Smooth muscle cell (in vitro differentiated cells): ENCODE measurements at regions not wholly inside any gene's neighbourhood (a gene's known extent, or its start where the extent isn't known, plus 50 kb on each side); places are given as distances from the start of the nearest gene placed in this dataset.

Source experiments
- DNase-seq: peaks from one replicate; lab custom pipeline; 2025; ENCODE audit not compliant: unreplicated experiment; lab: John Stamatoyannopoulos, UW
- H2AFZ ChIP-seq: fragments of 200-600 bp; sonication (generic); 2 replicates; pipeline ENCODE4 v1.6.0; 2016; ENCODE audit warnings: antibody characterized with exemption, low read depth, mild to moderate bottlenecking
- H3F3A ChIP-seq: fragments of 200-600 bp; sonication (generic); 2 replicates; pipeline ENCODE4 v1.6.0; 2017; ENCODE audit warnings: antibody characterized with exemption, low read depth
- H3K27ac ChIP-seq: fragments of 200-600 bp; sonication (generic); 2 replicates; pipeline ENCODE4 v1.5.1; 2016; ENCODE audit warnings: low read depth, mild to moderate bottlenecking
- H3K27me3 ChIP-seq: fragments of 200-600 bp; sonication (generic); 2 replicates; pipeline ENCODE4 v1.6.1; 2016; ENCODE audit warnings: low read depth, mild to moderate bottlenecking
- H3K36me3 ChIP-seq: fragments of 200-600 bp; sonication (generic); 2 replicates; pipeline ENCODE4 v1.5.1; 2016; ENCODE audit warnings: low read depth
- H3K4me1 ChIP-seq: fragments of 200-600 bp; sonication (generic); 2 replicates; pipeline ENCODE4 v1.5.1; 2016; ENCODE audit warnings: low read depth
- H3K4me2 ChIP-seq: fragments of 200-600 bp; sonication (generic); 2 replicates; pipeline ENCODE4 v1.6.0; 2016; ENCODE audit warnings: mild to moderate bottlenecking
- H3K4me3 ChIP-seq: fragments of 200-600 bp; sonication (generic); 2 replicates; pipeline ENCODE4 v1.5.1; 2016; ENCODE audit warnings: mild to moderate bottlenecking
- H3K79me2 ChIP-seq: fragments of 200-600 bp; sonication (generic); 2 replicates; pipeline ENCODE4 v1.6.0; 2016; ENCODE audit warnings: low read depth, mild to moderate bottlenecking
- H3K9ac ChIP-seq: fragments of 200-600 bp; sonication (generic); 2 replicates; pipeline ENCODE4 v1.6.0; 2016; ENCODE audit warnings: low read depth
- H3K9me3 ChIP-seq: fragments of 200-600 bp; sonication (generic); replicated peaks from 2 replicates; pipeline ENCODE4 v1.5.1; 2016; ENCODE audit warnings: low read depth
- H4K20me1 ChIP-seq: fragments of 200-600 bp; sonication (generic); 2 replicates; pipeline ENCODE4 v1.6.0; 2016; ENCODE audit warnings: low read depth
- CTCF ChIP-seq: fragments of 200-600 bp; sonication (generic); IDR thresholded peaks from 2 replicates; pipeline ENCODE4 v1.5.1; 2017; ENCODE audit warnings: borderline replicate concordance, mild to moderate bottlenecking, antibody characterized with exemption; ENCODE audit not compliant: insufficient read depth, poor library complexity, severe bottlenecking
- WGBS: methylation state at CpG from one replicate; pipeline ENCODE4 v1.1.7; 2016; ENCODE audit warnings: low lambda C conversion rate; 5-methylcytosine and 5-hydroxymethylcytosine counted together

GRCh38 chr3:102162251-102162650 is 272.6 kb upstream of the ZPLD1 start:
- DNase-seq, result no peak
- no peak overlapping the region for H3K4me3 ChIP-seq
- H3K9me3 ChIP-seq, result no peaks in the 10 kb centered on the region
- H3K36me3 ChIP-seq, result no peaks in the 10 kb centered on the region
- H3F3A ChIP-seq, result peaks cover 22% of the 10 kb centered on the region
- H3K27ac ChIP-seq, result peak overlapping the region; percentile 99
- peak overlapping the region; percentile 72 for H3K4me2 ChIP-seq
- H3K4me1 ChIP-seq, result peaks cover 13% of the 10 kb centered on the region
- TF ChIP-seq CTCF, result no peak
- no peak overlapping the region for H2AFZ ChIP-seq
- no peaks in the 10 kb centered on the region for H3K27me3 ChIP-seq
- H3K9ac ChIP-seq, result peak overlapping the region; percentile 93
- H4K20me1 ChIP-seq, result no peaks in the 10 kb centered on the region
- no peaks in the 10 kb centered on the region for H3K79me2 ChIP-seq

GRCh38 chr3:102163039-102163817 is 271.6 kb upstream of the ZPLD1 start:
- Histone ChIP-seq H2AFZ (no peak overlapping the region), H3K4me2 (peak overlapping the region; percentile 72)

GRCh38 chr3:102163818-102164154 is 271.0 kb upstream of the ZPLD1 start:
- no peak overlapping the region for H2AFZ ChIP-seq
- WGBS, result 53% methylated on average over 4 of the region's 4 CpGs

More at GRCh38 chr3:102163039-102163817, 271.6 kb upstream of the ZPLD1 start:
- Histone ChIP-seq H3K9me3 (no peaks in the 10 kb centered on the region), H3K36me3 (no peaks in the 10 kb centered on the region), H3F3A (peaks cover 22% of the 10 kb centered on the region), H3K79me2 (no peaks in the 10 kb centered on the region), H3K27me3 (no peaks in the 10 kb centered on the region), H3K9ac (peak overlapping the region; percentile 93), H3K27ac (peak overlapping the region; percentile 99), H4K20me1 (no peaks in the 10 kb centered on the region), H3K4me3 (no peak overlapping the region), H3K4me1 (peaks cover 13% of the 10 kb centered on the region)
- DNase-seq, result no peak
- WGBS, result 0% methylated on average over 1 of the region's 1 CpG
- TF ChIP-seq CTCF, result no peak

More at GRCh38 chr3:102163818-102164154, 271.0 kb upstream of the ZPLD1 start:
- peaks cover 22% of the 10 kb centered on the region for H3F3A ChIP-seq
- peaks cover 13% of the 10 kb centered on the region for H3K4me1 ChIP-seq
- DNase-seq, result no peak
- no peaks in the 10 kb centered on the region for H3K36me3 ChIP-seq
- H3K4me2 ChIP-seq, result peak overlapping the region; percentile 72
- H3K27me3 ChIP-seq, result no peaks in the 10 kb centered on the region
- peak overlapping the region; percentile 93 for H3K9ac ChIP-seq
- H3K9me3 ChIP-seq, result no peaks in the 10 kb centered on the region
- no peak for TF ChIP-seq CTCF
- H3K27ac ChIP-seq, result peak overlapping the region; percentile 99
- no peaks in the 10 kb centered on the region for H3K79me2 ChIP-seq
- H3K4me3 ChIP-seq, result no peak overlapping the region
- H4K20me1 ChIP-seq, result no peaks in the 10 kb centered on the region
